ENCODE measurements at regions not wholly inside any gene's neighbourhood (a gene's known extent, or its start where the extent isn't known, plus 50 kb on each side); places are given as distances from the start of the nearest gene placed in this dataset.
A peak's percentile ranks its signal among the peaks of the same experiment; 100 is the strongest.
"Not testable (repeated sequence)": the region's sequence is repeated elsewhere in the genome, so short reads cannot be mapped to it uniquely, and the experiment has no call there.

DNA sequence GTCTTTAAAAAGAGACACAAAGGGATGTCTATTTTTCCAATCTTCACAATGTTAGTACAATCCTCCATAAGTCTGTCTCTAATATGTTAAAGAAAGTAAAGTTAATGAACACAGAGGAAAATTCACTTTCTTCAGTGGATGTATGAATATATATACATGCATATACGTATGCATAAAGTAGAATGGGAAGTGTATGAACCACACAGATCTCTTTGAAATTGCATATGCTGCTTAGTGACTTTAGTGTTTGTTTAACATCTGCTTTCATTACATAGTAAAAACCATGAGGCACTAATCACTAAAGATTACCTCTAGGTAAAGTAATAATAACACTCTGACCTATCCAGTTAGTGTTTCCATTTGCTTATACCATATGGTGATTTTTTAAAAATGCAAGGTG, 451.2 kb downstream of the SEMA3D start:
- no peak for DNase-seq (ENCODE audit: low read depth)

DNA sequence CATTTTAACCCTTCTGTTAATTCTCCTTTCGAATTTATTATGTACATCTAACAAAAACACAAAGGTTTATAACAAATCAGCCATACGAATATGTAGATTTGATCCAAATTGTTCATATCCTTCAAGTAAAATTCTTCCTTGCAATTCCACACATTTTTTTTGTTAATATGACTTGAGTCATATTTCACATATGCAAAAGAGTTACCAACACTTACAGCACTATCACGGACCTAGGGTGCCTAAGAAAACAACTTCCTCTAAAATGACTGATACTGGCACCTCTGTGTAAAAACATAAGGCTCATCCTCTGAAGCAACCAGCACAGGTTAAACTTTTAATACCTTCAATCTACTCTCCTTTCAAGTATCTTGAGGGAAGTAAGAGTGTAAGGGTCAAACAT, 451.8 kb downstream of the SEMA3D start:
- DNase-seq (ENCODE audit: low read depth), result no peak

DNA sequence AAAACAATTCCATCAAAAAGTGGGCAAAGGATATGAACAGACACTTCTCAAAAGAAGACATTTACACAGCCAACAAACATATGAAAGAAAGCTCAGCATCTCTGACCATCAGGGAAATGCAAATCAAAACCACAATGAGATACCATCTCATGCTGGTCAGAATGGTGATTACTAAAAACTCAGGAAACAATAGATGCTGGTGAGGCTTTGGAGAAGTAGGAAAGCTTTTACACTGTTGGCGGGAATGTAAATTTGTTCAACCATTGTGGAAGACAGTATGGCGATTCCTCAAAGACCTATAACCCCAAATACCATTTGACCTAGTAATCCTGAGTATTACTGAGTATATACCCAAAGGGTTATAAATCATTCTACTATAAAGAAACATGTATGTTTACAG, 452.9 kb downstream of the SEMA3D start:
- DNase-seq (ENCODE audit: low read depth), result not testable (repeated sequence)

DNA sequence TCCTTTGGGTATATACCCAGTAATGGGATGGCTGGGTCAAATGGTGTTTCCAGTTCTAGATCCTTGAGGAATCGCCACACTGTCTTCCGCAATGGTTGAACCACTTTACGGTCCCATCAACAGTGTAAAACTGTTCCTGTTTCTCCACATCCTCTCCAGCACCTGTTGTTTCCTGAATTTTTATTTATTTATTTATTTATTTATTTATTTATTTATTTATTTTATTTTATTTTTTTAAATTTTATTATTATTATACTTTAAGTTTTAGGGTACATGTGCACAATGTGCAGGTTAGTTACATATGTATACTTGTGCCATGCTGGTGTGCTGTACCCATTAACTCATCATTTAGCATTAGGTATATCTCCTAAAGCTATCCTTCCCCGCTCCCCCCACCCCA, 456.0 kb downstream of the SEMA3D start:
- not testable (repeated sequence) for DNase-seq (ENCODE audit: low read depth)

GRCh38 chr7:84729284-84729683, 457.6 kb downstream of the SEMA3D start:
- DNase-seq (ENCODE audit: low read depth), result peak; percentile 48

DNA sequence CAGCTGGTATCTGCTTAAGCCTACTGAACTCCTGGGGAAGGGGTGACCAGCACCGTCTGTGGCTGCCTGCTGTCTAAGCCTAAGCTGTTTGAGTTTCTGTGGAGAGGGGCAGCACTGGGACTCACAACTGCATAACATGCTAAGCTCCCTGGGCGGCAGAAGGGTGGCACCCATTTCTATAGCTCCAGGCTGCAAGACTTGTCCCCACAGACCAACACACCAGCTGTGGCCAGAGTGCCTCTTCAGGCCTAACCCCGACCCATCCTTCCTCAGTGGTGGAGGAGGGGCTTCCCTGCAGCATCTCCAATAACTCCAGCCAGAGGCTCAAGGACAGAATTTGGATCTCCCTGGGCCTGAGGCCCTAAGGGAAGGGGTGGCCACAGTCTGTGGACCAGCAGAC, 464.1 kb downstream of the SEMA3D start:
- DNase-seq (ENCODE audit: low read depth), result no peak

- DNase-seq (ENCODE audit: low read depth), result peak; percentile 77
Observed at GRCh38 chr7:84722086-84722485, 464.8 kb downstream of the SEMA3D start.

GRCh38 chr7:84720456-84721097, 466.3 kb downstream of the SEMA3D start:
- DNase-seq (ENCODE audit: low read depth), result no peak

DNA sequence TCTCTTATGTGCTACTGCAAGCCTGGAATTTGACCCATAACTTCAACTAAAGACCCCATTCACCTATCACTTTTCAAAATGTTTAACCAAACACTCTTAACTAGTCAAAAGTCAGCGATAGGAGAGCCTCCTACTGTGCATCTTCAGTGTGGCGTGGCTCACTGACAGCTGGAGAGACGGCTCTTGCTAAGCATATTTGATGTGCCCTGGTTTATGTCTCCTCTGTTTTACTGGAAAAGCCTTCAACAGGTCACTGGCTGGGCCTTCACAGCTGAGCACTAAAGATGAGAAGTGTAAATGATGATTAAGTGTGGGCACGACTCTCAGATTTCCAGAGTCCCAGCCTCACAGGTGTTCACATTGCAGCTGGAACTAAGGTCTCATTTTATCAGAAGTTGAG, 472.1 kb downstream of the SEMA3D start:
- no peak for DNase-seq (ENCODE audit: low read depth)

DNA sequence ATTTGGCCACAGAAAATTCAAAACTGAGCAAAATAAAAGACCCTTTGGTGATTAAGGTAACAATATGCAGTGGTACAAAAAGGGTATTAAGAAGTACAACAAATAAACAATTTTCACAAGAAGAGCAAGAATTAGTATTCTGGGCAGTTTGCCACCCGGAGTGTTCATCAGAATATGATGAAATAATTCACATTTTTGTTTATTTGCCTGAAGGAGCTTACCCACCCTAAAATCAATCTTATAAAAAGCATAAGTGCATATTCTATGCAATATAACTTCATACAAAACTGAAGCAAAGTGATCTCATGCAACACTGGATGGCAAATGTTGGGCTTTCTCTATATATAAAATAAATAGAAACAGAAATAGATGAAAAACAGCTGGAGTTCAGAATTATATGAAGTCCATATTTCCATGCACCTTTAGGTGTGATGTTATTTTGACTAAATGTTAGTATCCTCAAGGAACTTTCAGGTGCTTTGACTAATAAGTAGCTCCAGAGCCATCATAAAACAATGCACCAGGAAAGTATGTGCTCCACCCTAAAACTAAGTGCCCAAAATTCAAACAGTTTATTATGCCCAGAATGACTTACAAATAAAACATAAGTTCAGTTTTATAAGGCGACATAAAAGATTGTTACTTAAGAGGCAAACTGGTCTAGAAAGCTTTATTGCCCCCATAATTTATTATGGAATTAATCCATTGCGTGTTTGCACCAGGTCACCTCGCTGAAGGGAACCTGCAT, 474.3 kb downstream of the SEMA3D start:
- no peak for DNase-seq (ENCODE audit: low read depth)

GRCh38 chr7:84710538-84710937, 476.3 kb downstream of the SEMA3D start:
- not testable (repeated sequence) for DNase-seq (ENCODE audit: low read depth)

DNA sequence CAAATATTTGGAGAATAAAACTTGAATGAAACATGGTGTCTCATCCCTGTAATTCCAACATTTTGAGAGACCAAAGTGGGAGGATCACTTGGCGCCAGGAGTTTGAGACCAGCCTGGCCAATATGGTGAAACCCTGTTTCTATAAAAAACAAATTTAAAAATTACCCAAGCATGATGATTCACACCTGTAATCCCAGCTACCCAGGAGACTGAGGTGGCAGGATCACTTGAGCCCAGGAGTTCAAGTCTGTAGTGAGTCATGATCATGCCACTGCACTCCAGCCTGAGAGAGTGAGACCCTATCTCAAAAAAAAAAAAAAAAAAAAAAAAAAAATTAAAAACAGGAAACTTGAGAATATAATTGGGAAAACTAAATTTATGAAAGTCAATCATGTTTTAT, 481.1 kb downstream of the SEMA3D start:
- DNase-seq (ENCODE audit: low read depth), result no peak

GRCh38 chr7:84705079-84705478, 481.8 kb downstream of the SEMA3D start:
- no peak for DNase-seq (ENCODE audit: low read depth)

DNA sequence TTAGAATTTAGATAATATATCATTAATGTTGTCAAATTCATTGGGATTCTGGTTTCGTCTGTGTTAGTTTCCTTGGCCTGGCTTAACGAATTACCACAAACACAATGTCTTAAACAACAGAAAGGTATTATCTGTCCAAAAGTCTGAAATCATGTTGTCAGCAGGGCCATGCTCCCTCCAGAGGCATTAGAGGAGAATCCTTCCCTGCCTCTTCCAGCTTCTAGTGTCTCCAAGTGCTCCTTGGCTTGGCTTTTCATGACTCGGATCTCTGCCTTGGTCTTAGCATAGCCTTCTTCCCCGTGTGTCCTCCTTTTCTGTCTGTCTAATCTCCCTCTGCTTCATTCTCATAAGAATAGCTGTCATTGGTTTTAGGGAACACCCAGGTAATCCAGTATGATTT, 482.5 kb downstream of the SEMA3D start:
- DNase-seq (ENCODE audit: low read depth), result no peak

GRCh38 chr7:84701524-84702306, 485.1 kb downstream of the SEMA3D start:
- peak; percentile 71 for DNase-seq (ENCODE audit: low read depth)

- no peak for DNase-seq (ENCODE audit: low read depth)
Observed at GRCh38 chr7:84700563-84701370, 486.1 kb downstream of the SEMA3D start.

GRCh38 chr7:84697506-84697905, 489.4 kb downstream of the SEMA3D start:
- DNase-seq (ENCODE audit: low read depth), result peak; percentile 64

DNA sequence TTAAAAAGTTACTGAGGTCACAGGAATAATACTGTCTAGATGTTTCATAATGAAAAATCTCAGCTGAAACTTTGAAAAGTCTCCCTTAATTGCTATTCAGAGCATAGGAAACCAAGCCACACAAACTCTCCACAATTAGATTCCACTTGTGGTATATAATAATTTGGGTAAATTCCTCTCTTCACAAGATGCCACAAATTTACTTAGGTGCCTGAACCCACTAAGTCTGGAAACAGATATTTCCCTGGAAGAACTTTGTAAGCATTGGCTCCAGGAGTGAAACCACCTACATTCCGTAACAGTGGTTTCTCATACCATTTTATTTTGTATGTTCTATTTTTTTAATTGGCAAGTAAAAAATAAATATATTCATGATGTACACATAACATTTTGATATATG, 493.4 kb downstream of the SEMA3D start:
- no peak for DNase-seq (ENCODE audit: low read depth)

- DNase-seq (ENCODE audit: low read depth), result no peak
Observed at GRCh38 chr7:84688671-84689070, 494.1 kb upstream of the SEMA3A start.

DNA sequence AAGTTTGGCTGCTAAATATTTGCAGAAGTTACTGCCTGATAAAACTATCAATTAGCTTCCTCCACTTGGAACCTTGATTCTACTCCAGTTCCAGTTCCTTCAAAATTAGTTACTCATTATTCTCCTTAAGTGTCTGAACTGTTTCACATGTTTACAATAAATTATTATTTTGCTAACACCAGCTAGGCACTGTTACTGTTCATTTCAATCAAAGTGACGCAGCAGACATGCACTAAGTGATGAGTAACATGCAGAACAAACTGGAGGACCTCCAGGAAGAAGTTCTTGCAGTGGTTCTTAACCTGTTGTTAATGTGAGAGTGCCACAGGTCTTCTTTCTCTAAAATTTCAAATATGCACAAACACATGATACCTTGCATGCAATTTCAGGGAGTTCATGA, 491.8 kb upstream of the SEMA3A start:
- no peak for DNase-seq (ENCODE audit: low read depth)

DNA sequence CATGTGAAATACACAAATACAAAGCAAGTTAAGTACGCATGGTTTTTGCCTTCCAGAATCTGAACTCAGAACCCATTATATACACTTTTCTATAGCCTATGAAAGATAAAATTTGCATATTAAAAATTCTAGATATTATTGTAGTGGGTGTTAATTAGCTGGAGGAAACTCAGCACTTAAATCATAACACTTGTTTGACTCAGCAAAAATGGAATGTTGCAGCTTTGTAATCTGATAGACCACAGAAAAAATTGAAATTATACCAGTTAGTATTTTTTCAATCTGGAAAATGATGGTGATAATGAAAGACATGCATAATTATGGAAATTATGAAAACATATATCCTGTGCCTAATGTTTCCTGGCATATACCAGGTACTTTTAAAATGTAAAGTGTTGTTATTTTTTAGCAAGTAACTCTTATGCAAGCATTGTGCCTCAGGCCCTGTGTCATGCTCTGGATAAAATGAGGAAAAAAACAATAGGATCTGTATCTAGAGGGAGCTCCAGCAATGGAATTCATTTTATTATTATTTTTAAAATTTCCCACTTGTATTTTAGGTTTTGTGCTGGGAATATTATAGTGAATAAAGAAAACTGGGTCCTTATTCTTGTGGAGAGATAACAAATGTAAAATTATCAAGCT, 490.4 kb upstream of the SEMA3A start:
- no peak for DNase-seq (ENCODE audit: low read depth)

GRCh38 chr7:84682543-84682942, 488.0 kb upstream of the SEMA3A start:
- no peak for DNase-seq (ENCODE audit: low read depth)

All from GM04504 (cell line).